Neutrophil (primary cell): ENCODE measurements at regions not wholly inside any gene's neighbourhood (a gene's known extent, or its start where the extent isn't known, plus 50 kb on each side); places are given as distances from the start of the nearest gene placed in this dataset.
"Not testable (repeated sequence)": the region's sequence is repeated elsewhere in the genome, so short reads cannot be mapped to it uniquely, and the experiment has no call there.

ENCODE experiments used
- H3K27ac ChIP-seq: fragments of 200-600 bp; sonication (generic); 2 replicates; pipeline ENCODE4 v1.5.1; 2016; ENCODE audit warnings: mild to moderate bottlenecking, moderate library complexity
- H3K27me3 ChIP-seq: fragments of 200-600 bp; sonication (generic); 2 replicates; pipeline ENCODE4 v1.6.0; 2016; ENCODE audit warnings: mild to moderate bottlenecking
- H3K36me3 ChIP-seq: fragments of 200-600 bp; sonication (generic); 2 replicates; pipeline ENCODE4 v1.5.1; 2017
- H3K4me1 ChIP-seq, 2 experiments: fragments of 200-600 bp in 1 of 2; sonication (generic) in 1 of 2; 1 replicate in 1 of 2; 2 replicates in 1 of 2; pipeline versions ENCODE4 v1.5.1 to v1.6.1; 2013 to 2016; ENCODE audit warnings: low read depth in 1 of 2, low read length in 1 of 2, mild to moderate bottlenecking in 1 of 2, moderate library complexity in 1 of 2; ENCODE audit not compliant: control insufficient read depth in 1 of 2, insufficient read depth in 1 of 2
- H3K4me3 ChIP-seq, 2 experiments: fragments of 200-600 bp in 1 of 2; sonication (generic) in 1 of 2; 1 replicate in 1 of 2; 2 replicates in 1 of 2; pipeline ENCODE4 v1.5.1; 2013 to 2016; ENCODE audit warnings: low read depth in 1 of 2, low read length in 1 of 2, mild to moderate bottlenecking in 1 of 2, moderate library complexity in 1 of 2
- H3K9me3 ChIP-seq: fragments of 200-600 bp; sonication (generic); 2 replicates; pipeline ENCODE4 v1.5.1; 2016
- TF ChIP-seq, protein P1 (sequence below): fragments of 200-600 bp; sonication (generic); IDR thresholded peaks from 2 replicates; pipeline ENCODE4 v1.5.1; 2016; ENCODE audit warnings: antibody characterized with exemption

DNA sequence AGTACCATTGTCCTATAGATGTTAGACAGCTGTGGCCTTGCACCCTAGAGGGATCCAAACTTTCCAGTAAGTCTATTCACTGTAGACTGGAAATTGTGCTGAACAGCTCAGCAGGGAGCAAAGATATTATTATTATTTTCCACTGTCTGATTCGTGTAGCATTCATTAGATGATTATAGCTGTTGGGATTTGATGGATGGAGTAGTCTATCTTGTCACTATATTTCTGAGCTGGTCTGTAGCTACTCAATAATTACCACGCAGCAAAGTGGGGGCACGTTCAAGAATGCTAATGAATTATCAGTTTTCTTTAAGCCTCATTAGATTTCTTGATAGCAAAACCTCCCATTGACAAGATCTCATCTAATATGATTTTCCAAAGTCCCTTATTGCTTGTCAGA lies 113.2 kb downstream of the RTP4 start:
- no peaks in the 10 kb centered on the region for H3K27me3 ChIP-seq
- no peak overlapping the region for H3K4me3 ChIP-seq
- H3K4me1 ChIP-seq, result no peaks in the 10 kb centered on the region
- TF ChIP-seq, protein P1, sequence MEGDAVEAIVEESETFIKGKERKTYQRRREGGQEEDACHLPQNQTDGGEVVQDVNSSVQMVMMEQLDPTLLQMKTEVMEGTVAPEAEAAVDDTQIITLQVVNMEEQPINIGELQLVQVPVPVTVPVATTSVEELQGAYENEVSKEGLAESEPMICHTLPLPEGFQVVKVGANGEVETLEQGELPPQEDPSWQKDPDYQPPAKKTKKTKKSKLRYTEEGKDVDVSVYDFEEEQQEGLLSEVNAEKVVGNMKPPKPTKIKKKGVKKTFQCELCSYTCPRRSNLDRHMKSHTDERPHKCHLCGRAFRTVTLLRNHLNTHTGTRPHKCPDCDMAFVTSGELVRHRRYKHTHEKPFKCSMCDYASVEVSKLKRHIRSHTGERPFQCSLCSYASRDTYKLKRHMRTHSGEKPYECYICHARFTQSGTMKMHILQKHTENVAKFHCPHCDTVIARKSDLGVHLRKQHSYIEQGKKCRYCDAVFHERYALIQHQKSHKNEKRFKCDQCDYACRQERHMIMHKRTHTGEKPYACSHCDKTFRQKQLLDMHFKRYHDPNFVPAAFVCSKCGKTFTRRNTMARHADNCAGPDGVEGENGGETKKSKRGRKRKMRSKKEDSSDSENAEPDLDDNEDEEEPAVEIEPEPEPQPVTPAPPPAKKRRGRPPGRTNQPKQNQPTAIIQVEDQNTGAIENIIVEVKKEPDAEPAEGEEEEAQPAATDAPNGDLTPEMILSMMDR, result no peak
- no peaks in the 10 kb centered on the region for H3K9me3 ChIP-seq
- no peak overlapping the region for H3K27ac ChIP-seq
- no peaks in the 10 kb centered on the region for H3K36me3 ChIP-seq

DNA sequence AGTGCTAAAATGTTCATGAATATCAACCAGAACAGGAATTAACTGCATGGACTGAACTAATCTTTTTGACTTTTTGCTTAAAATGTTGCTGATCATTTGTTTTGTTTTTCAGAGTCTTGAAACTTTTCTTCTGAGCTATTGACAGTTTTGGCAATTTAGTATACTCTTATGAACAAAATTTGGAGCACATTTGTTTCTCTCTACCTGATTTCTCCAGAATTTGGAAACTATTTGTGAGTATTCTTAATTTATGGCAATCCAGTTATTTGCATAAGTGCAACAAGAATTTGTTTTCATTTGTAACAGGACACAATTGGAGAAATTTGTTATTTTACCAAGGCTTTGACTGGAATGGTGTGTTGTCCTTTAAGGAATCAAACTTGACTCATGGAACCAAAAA lies 107.4 kb downstream of the RTP4 start:
- H3K9me3 ChIP-seq, result peaks cover 16% of the 10 kb centered on the region
- H3K36me3 ChIP-seq, H3K4me1 ChIP-seq, H3K27me3 ChIP-seq, H3K27ac ChIP-seq, H3K4me3 ChIP-seq: not testable (repeated sequence)

DNA sequence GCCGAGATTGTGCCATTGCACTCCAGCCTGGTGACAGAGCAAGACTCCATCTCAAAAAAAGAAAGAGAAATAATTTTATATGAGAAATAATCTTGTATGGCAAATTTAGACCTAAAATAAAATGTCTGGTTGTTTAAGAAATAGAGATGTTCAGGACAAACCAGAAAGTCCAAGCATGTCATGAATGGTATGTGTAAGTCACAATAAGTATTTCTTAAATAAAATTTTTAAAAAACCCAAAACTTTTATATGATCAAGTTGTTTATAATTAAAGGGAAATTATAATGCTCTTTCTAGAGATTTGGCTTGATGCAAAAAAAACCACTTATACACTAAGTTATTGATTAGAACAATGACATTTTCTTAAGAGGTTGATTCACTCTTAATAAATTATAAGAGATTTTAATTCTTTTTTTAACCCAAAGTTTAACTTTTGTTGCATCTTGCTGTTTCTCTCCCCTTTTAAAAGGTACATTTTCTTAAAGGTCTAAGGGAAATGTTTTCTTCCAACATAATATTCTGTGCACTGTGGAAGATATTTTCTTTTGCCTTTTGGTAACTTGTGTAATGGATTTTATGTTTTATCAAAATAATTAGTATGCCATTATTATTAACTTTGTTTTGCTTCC lies 105.7 kb downstream of the RTP4 start:
- no peak overlapping the region for H3K4me3 ChIP-seq

DNA sequence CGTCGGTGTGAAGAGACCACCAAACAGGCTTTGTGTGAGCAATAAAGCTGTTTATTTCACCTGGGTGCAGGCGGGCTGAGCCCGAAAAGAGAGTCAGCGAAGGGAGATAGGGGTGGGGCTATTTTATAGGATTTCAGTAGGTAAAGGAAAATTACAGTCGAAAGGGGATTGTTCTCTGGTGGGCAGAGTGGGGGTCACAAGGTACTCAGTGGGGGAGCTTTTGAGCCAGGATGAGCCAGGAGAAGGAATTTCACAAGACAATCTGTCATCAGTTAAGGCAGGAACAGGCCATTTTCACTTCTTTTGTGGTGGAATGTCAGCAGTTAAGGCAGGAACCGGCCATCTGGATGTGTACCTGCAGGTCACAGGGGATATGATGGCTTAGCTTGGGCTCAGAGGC lies 98.1 kb downstream of the RTP4 start:
- not testable (repeated sequence) for H3K9me3 ChIP-seq, H3K4me3 ChIP-seq, H3K27me3 ChIP-seq, H3K27ac ChIP-seq, H3K36me3 ChIP-seq, H3K4me1 ChIP-seq

More for the DNA sequence above, 105.7 kb downstream of the RTP4 start:
- Histone ChIP-seq H3K27me3 (no peaks in the 10 kb centered on the region), H3K9me3 (peaks cover 16% of the 10 kb centered on the region), H3K27ac (no peak overlapping the region), H3K4me1 (no peaks in the 10 kb centered on the region), H3K36me3 (no peaks in the 10 kb centered on the region)
- TF ChIP-seq, protein P1, result no peak

DNA sequence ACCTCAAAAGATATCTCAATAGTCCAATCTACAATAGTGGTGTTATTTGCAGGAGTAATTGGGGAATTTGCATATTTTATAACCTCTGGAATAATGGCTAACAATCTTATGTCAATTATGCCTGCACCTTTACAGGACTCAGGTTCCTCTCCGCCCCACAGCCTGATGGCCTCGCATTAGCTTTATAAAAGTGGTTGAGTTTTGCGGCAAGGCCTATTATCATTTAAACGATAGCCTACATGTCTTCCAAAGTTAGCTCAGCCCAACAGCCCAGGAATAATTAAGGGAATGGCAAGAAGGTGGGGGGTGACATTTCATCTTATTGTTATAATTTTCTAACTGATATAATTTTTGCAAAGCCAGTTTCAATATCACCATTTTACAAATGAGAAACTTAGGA lies 97.3 kb downstream of the RTP4 start:
- Histone ChIP-seq H3K9me3 (no peaks in the 10 kb centered on the region), H3K27ac (no peak overlapping the region), H3K27me3 (no peaks in the 10 kb centered on the region), H3K4me3 (no peak overlapping the region), H3K36me3 (no peaks in the 10 kb centered on the region), H3K4me1 (no peaks in the 10 kb centered on the region)
- TF ChIP-seq, protein P1, result no peak

DNA sequence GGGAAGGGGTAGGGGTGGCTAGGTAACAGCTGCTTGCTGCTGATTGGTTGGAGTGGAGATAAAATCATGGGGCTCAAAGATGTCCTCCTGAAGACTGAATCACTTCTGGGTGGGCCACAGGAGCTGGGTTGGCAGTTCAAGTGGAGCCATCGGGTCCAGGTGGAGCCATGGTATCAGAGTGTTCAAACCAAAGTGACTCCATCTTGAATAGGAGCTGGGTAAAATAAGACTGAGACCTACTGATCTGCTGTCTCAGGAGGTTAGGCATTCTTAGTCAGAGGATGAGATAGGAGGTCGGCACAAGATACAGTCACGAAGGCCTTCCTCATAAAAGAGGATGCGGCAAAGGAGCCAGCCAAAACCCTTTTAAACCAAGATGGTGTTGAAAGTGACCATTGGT lies 96.5 kb downstream of the RTP4 start:
- Histone ChIP-seq H3K4me1 (no peaks in the 10 kb centered on the region), H3K4me3 (no peak overlapping the region), H3K9me3 (no peaks in the 10 kb centered on the region), H3K27me3 (no peaks in the 10 kb centered on the region), H3K27ac (no peak overlapping the region), H3K36me3 (no peaks in the 10 kb centered on the region)
- TF ChIP-seq, protein P1, result no peak

DNA sequence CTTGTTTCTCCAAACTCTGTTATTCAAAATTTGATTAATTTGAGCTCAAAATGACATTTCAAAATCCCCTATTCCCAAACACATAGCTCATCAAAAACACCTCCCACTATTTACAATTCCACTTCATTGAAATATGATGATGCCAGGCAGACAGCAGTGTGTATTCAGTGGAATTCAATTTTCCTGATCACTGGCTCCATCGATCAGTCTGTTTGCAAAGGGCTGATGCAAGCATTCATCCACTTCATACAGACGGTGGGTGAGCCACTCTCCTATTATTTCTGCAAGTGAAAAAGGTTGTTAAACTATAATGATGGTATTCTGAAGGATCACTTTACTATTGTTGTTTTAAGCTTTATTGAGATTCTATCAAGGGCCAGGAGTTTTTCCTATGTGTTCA lies 90.7 kb downstream of the RTP4 start:
- TF ChIP-seq, protein P1, result no peak
- Histone ChIP-seq H3K9me3 (no peaks in the 10 kb centered on the region), H3K4me3 (no peak overlapping the region), H3K27ac (no peak overlapping the region), H3K36me3 (no peaks in the 10 kb centered on the region), H3K27me3 (no peaks in the 10 kb centered on the region), H3K4me1 (no peaks in the 10 kb centered on the region)
